H1 (cell line): ENCODE measurements at regions not wholly inside any gene's neighbourhood (a gene's known extent, or its start where the extent isn't known, plus 50 kb on each side); places are given as distances from the start of the nearest gene placed in this dataset.

Experiments
- EZH2 ChIP-seq: fragments of 200-600 bp; sonication (generic); IDR thresholded peaks from 2 replicates; pipeline ENCODE4 v1.7.1; 2012; ENCODE audit warnings: low read depth, mild to moderate bottlenecking, moderate library complexity, low read length, inconsistent platforms; ENCODE audit not compliant: severe bottlenecking
- GABPA ChIP-seq: IDR thresholded peaks from 2 replicates; pipeline ENCODE4 v1.6.1; 2011; ENCODE audit warnings: mild to moderate bottlenecking, low read length, moderate library complexity, borderline replicate concordance; ENCODE audit not compliant: insufficient read depth
- NANOG ChIP-seq: IDR thresholded peaks from 2 replicates; pipeline ENCODE4 v1.6.1; 2011; ENCODE audit warnings: low read length, low read depth, mild to moderate bottlenecking, inconsistent platforms; ENCODE audit not compliant: insufficient read depth, poor library complexity, severe bottlenecking
- RAD21 ChIP-seq, 2 experiments: IDR thresholded peaks in 1 of 2; conservative IDR thresholded peaks in 1 of 2; 2 replicates each; pipeline ENCODE4 v1.6.1; 2011; ENCODE audit warnings: low read depth in 2 of 2, low read length in 2 of 2, improper control_type of control experiment in 1 of 2, inconsistent platforms in 1 of 2, mild to moderate bottlenecking in 1 of 2, moderate library complexity in 1 of 2
- SIN3A ChIP-seq, 2 experiments: IDR thresholded peaks in 1 of 2; conservative IDR thresholded peaks in 1 of 2; 2 replicates each; pipeline ENCODE4 v1.6.1; 2011 to 2012; ENCODE audit warnings: low read length in 2 of 2, improper control_type of control experiment in 1 of 2, low read depth in 1 of 2, mild to moderate bottlenecking in 1 of 2
- TCF12 ChIP-seq: IDR thresholded peaks from 2 replicates; pipeline ENCODE4 v1.6.1; 2011; ENCODE audit warnings: low read depth, mild to moderate bottlenecking, low read length
- TF ChIP-seq, protein P1 (sequence below): fragments of 300-600 bp; sonication (generic); IDR thresholded peaks from 2 replicates; pipeline ENCODE4 v1.7.1; 2012; ENCODE audit warnings: low read length, moderate library complexity, mild to moderate bottlenecking, inconsistent platforms; ENCODE audit not compliant: insufficient replicate concordance

DNA sequence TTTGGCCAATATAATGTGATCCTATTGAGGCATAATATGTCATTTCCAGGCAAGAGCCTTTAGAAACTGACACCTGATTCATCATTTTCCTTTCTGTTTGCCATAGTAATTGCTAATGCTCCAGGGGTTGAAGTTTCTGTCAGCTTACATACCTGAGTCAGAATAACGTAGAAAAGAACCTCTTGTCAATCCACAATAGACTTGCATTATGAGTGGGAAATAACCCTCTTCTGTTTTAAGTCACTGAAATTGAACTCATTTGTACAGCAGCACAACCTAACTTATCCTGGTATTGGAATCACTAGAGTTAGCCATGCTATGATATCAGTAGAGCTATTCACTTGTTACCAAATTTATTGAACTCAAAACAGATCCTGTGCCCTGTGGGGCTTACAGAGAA lies 101.7 kb upstream of the TP63 start (continued):
- TF ChIP-seq, protein P1, sequence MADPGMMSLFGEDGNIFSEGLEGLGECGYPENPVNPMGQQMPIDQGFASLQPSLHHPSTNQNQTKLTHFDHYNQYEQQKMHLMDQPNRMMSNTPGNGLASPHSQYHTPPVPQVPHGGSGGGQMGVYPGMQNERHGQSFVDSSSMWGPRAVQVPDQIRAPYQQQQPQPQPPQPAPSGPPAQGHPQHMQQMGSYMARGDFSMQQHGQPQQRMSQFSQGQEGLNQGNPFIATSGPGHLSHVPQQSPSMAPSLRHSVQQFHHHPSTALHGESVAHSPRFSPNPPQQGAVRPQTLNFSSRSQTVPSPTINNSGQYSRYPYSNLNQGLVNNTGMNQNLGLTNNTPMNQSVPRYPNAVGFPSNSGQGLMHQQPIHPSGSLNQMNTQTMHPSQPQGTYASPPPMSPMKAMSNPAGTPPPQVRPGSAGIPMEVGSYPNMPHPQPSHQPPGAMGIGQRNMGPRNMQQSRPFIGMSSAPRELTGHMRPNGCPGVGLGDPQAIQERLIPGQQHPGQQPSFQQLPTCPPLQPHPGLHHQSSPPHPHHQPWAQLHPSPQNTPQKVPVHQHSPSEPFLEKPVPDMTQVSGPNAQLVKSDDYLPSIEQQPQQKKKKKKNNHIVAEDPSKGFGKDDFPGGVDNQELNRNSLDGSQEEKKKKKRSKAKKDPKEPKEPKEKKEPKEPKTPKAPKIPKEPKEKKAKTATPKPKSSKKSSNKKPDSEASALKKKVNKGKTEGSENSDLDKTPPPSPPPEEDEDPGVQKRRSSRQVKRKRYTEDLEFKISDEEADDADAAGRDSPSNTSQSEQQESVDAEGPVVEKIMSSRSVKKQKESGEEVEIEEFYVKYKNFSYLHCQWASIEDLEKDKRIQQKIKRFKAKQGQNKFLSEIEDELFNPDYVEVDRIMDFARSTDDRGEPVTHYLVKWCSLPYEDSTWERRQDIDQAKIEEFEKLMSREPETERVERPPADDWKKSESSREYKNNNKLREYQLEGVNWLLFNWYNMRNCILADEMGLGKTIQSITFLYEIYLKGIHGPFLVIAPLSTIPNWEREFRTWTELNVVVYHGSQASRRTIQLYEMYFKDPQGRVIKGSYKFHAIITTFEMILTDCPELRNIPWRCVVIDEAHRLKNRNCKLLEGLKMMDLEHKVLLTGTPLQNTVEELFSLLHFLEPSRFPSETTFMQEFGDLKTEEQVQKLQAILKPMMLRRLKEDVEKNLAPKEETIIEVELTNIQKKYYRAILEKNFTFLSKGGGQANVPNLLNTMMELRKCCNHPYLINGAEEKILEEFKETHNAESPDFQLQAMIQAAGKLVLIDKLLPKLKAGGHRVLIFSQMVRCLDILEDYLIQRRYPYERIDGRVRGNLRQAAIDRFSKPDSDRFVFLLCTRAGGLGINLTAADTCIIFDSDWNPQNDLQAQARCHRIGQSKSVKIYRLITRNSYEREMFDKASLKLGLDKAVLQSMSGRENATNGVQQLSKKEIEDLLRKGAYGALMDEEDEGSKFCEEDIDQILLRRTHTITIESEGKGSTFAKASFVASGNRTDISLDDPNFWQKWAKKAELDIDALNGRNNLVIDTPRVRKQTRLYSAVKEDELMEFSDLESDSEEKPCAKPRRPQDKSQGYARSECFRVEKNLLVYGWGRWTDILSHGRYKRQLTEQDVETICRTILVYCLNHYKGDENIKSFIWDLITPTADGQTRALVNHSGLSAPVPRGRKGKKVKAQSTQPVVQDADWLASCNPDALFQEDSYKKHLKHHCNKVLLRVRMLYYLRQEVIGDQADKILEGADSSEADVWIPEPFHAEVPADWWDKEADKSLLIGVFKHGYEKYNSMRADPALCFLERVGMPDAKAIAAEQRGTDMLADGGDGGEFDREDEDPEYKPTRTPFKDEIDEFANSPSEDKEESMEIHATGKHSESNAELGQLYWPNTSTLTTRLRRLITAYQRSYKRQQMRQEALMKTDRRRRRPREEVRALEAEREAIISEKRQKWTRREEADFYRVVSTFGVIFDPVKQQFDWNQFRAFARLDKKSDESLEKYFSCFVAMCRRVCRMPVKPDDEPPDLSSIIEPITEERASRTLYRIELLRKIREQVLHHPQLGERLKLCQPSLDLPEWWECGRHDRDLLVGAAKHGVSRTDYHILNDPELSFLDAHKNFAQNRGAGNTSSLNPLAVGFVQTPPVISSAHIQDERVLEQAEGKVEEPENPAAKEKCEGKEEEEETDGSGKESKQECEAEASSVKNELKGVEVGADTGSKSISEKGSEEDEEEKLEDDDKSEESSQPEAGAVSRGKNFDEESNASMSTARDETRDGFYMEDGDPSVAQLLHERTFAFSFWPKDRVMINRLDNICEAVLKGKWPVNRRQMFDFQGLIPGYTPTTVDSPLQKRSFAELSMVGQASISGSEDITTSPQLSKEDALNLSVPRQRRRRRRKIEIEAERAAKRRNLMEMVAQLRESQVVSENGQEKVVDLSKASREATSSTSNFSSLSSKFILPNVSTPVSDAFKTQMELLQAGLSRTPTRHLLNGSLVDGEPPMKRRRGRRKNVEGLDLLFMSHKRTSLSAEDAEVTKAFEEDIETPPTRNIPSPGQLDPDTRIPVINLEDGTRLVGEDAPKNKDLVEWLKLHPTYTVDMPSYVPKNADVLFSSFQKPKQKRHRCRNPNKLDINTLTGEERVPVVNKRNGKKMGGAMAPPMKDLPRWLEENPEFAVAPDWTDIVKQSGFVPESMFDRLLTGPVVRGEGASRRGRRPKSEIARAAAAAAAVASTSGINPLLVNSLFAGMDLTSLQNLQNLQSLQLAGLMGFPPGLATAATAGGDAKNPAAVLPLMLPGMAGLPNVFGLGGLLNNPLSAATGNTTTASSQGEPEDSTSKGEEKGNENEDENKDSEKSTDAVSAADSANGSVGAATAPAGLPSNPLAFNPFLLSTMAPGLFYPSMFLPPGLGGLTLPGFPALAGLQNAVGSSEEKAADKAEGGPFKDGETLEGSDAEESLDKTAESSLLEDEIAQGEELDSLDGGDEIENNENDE = no peak
- no peak for TF ChIP-seq TCF12
- no peak for TF ChIP-seq SIN3A (conservative IDR thresholded peaks at IDR 0.05 in 1 of 2, IDR thresholded peaks at IDR 0.05 in 1 of 2; ENCODE audit: low read depth in 1 of 2, low read length in 2 of 2)
- no peak for TF ChIP-seq NANOG
- TF ChIP-seq GABPA = no peak
- TF ChIP-seq RAD21 (IDR thresholded peaks at IDR 0.05 in 1 of 2, conservative IDR thresholded peaks at IDR 0.05 in 1 of 2; ENCODE audit: low read depth in 2 of 2, low read length in 2 of 2) = no peak
- TF ChIP-seq EZH2 = no peak
